ENCODE measurements at regions not wholly inside any gene's neighbourhood (a gene's known extent, or its start where the extent isn't known, plus 50 kb on each side); places are given as distances from the start of the nearest gene placed in this dataset.

DNA sequence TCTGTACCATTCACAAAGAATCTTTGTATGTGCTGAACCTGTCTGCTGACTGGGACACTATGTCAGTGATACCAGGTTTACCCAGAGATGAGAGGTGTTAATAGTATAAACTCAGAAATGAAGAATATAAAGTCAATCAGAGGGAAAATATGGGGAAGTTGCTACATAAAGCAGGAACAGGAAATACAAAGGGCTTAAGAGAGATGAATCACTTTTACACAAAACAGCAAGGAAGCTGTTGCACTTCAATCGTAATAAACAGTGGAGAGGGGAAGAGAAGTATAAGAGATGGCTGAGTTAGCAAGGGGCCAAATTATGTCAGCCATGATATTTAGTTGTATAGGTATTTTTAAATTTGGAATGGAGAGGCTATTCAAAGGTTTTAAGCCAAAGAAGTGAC lies 890.2 kb upstream of the NCAM2 start:
- no TSS peak for BruUV-seq (replicated peaks)
- no peaks in the 10 kb centered on the region for H3K9me3 ChIP-seq (replicated peaks; ENCODE audit: control insufficient read depth, insufficient read depth, low read length)
- H3K79me2 ChIP-seq (ENCODE audit: control insufficient read depth, insufficient read depth, low read length) = no peaks in the 10 kb centered on the region
- H3K9me1 ChIP-seq (replicated peaks; ENCODE audit: control insufficient read depth, extremely low read depth, insufficient read depth, low read length) = no peaks in the 10 kb centered on the region
- TF ChIP-seq FOS (IDR thresholded peaks at IDR 0.05; ENCODE audit: borderline replicate concordance, insufficient read depth, low read length) = no peak
- TF ChIP-seq EZH2 (IDR thresholded peaks at IDR 0.05; ENCODE audit: borderline replicate concordance, low read depth, low read length, severe bottlenecking) = no peak
- no peak for TF ChIP-seq JUN (IDR thresholded peaks at IDR 0.05; ENCODE audit: borderline replicate concordance, insufficient read depth, insufficient read length, low read depth)
- TF ChIP-seq POLR2AphosphoS5 (IDR thresholded peaks at IDR 0.05; ENCODE audit: insufficient read depth, low read depth, low read length) = no peak
- no peak for TF ChIP-seq GATA2 (IDR thresholded peaks at IDR 0.05; ENCODE audit: insufficient read depth, insufficient read length, low read depth, low read length)
- no peak for TF ChIP-seq MYC (IDR thresholded peaks at IDR 0.05; ENCODE audit: low read depth, low read length)
- TF ChIP-seq POLR2A (IDR thresholded peaks at IDR 0.05; ENCODE audit: low read depth, low read length) = no peak
- no peak for TF ChIP-seq CTCF (IDR thresholded peaks at IDR 0.05; ENCODE audit: extremely low read depth in 1 of 2, insufficient read depth in 1 of 2, low read depth in 1 of 2, low read length in 2 of 2)
- TF ChIP-seq, protein P1, sequence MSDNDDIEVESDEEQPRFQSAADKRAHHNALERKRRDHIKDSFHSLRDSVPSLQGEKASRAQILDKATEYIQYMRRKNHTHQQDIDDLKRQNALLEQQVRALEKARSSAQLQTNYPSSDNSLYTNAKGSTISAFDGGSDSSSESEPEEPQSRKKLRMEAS (IDR thresholded peaks at IDR 0.05; ENCODE audit: insufficient read depth, insufficient read length) = no peak
- no peak overlapping the region for H3K27ac ChIP-seq (ENCODE audit: insufficient read depth, low read depth, low read length)
- no peak for DNase-seq (ENCODE audit: low read depth, low spot score)
- no peak overlapping the region for H3K4me2 ChIP-seq (ENCODE audit: insufficient read depth, low read length)
- H3K4me3 ChIP-seq (replicated peaks in 1 of 3; ENCODE audit: insufficient read depth in 1 of 3, low read depth in 1 of 3, low read length in 3 of 3) = no peak overlapping the region
- H3K27me3 ChIP-seq (ENCODE audit: control insufficient read depth in 2 of 2, insufficient read depth in 2 of 2, low read length in 2 of 2) = no peaks in the 10 kb centered on the region
- ChIA-PET CTCF (no interaction called here), POLR2A (no interaction called here)
- FAIRE-seq = no peak
- H4K20me1 ChIP-seq (replicated peaks; ENCODE audit: control insufficient read depth, extremely low read depth, insufficient read depth, low read length) = no peaks in the 10 kb centered on the region
- no peak overlapping the region for H3K9ac ChIP-seq (replicated peaks; ENCODE audit: extremely low read depth, insufficient read depth, low read length)
- no peak overlapping the region for H2AFZ ChIP-seq (ENCODE audit: low read depth, low read length)
- dilution Hi-C loops (cut with MboI; ENCODE audit: extremely low pct_ligation_motif_present, low sequenced_read_pairs) = no loop called here
- no peaks in the 10 kb centered on the region for H3K36me3 ChIP-seq (ENCODE audit: control insufficient read depth in 2 of 2, extremely low read depth in 1 of 2, insufficient read depth in 2 of 2, low read length in 2 of 2)
- intact Hi-C loops (cut with micrococcal nuclease) = no loop called here
- peaks cover 5% of the 10 kb centered on the region for H3K4me1 ChIP-seq (ENCODE audit: control insufficient read depth, extremely low read depth, insufficient read depth, low read length)

Data from endothelial cell of umbilical vein (primary cell).